ENCODE measurements at regions not wholly inside any gene's neighbourhood (a gene's known extent, or its start where the extent isn't known, plus 50 kb on each side); places are given as distances from the start of the nearest gene placed in this dataset.
"Not testable (repeated sequence)": the region's sequence is repeated elsewhere in the genome, so short reads cannot be mapped to it uniquely, and the experiment has no call there.

DNA sequence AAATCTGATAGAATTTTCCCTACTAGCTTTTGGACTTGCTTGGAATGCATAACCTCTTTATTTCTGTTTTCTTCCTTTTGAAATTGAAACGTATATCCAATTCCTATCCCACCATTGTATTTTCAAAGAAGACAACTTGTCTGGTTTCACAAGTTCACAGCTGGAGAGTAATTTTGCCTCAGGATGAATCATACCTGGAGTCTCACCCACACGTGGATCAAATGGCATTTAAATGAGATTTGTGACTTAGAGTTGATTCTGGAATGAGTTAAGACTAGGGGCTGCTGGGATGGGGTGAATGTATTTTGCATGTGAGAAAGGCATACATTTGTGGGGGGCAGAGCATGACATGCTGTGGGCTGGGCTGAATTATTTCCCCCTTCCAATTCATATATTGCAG lies 516.5 kb upstream of the MGAT4C start:
- DNase-seq (ENCODE audit: low read depth), result peak; percentile 23

DNA sequence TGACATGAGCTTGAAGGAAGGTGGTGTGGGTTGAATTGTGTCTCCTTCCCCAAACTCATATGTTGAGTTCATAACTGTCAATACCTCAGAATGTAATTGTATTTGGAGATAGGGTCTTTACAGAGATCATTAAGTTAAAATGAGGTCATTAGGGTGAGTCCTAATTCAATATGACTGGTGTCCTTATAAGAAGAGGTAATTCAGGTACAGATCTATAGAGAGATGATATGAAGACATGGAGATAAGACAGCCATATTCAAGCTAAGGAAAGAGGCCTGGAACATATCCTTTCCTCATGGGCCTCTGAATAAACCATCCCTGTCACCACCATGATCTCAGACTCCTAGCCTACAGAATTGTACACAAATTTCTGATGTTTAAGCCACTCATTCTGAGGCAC lies 514.7 kb upstream of the MGAT4C start:
- DNase-seq (ENCODE audit: low read depth), result no peak

DNA sequence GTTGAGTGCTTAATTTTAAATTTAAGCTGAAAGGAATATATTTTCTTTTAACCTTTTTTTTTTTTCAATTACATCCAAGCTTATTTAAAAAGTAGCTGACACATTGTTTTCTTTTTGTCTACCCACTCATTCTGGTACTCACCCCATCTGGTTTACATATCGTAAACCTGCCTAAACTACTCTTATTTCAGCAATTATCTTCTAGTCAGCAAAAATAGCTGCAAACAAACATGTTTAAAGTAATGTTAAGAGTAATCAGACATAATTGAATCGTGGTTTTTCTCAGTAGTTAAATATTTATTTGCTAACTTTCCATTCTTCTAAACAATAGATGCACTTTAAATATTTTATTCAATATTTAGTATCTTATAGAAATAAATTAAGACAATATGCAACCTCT lies 492.7 kb upstream of the MGAT4C start:
- no peak for DNase-seq (ENCODE audit: low read depth)

DNA sequence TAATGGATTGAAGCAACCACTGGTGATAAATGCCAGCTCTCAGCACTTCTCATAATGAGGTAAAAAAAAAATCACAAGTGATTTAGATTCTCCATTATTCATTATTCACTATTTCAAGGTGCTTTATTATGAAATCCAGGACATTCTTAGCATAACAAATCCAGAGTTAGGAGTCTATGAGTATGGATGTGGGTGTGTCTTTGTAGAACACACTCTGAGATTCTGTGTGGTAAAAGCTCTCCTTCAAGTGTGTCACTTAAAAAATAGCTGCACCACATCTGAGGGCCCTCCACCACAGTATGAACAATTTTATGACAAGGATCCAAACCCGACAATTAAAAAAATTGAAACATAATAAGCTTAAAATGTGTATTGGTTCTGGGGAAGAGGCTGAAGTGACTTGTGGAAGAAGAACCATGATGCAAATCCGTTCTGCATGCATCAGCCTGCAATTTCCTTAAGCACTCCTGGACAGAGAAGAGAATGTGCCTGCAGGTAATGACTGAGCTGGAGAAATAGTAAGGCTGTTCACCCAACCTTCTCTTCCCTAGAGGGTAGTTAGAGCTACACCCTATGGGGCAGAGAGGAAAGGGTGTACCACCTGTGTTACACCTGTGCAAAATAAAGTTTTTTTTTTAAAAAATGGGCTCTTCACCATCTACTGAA lies 488.5 kb upstream of the MGAT4C start:
- DNase-seq (ENCODE audit: low read depth), result no peak

DNA sequence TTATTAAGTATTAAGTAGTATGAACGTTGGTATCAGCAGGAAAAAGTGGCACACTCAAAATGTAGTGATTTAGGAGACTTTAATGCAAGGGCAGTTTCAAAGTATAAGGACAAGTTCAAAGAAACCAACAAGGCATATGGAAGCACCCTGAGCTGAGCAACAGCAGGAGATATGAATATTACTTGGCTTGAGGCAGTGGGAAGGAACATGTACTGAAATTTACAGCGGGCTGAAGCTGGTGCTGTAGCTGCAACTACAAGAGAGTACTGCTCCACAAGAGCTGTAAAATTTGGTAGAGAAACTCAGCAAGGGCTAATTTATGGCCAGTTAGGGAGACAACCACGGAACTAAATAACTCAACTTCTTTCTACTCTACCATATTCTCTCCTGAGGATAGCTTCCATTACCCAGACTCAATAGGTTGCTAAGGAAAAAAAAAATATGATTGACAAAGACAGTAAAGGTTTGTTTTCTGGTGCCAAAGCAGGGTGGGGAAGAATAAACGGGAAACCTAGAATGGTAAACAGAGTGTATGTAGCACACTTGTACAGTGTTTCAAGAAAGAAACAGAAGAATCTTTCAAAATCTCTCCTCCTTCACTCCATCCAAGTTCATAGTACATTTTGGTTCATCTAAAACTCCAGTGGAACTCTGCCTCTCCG lies 487.8 kb upstream of the MGAT4C start:
- DNase-seq (ENCODE audit: low read depth), result no peak

DNA sequence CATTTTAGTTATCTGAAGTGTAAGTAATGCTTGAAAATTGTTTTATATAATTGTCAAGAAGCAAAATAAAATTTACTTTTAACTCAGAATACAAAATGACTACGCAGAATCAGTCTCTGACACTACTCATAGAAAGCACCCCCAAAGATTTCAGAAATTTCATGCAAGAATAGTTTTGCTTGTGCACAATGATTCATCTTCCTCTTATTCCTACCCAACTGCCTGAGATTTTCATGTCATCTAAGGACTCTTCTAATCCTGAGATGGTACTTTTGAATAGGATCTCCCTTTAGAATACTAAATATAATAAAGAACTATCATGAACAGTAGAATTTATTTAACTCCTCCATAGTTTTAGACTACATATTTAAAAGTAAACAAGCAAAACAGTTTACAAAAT lies 485.3 kb upstream of the MGAT4C start:
- no peak for DNase-seq (ENCODE audit: low read depth)

DNA sequence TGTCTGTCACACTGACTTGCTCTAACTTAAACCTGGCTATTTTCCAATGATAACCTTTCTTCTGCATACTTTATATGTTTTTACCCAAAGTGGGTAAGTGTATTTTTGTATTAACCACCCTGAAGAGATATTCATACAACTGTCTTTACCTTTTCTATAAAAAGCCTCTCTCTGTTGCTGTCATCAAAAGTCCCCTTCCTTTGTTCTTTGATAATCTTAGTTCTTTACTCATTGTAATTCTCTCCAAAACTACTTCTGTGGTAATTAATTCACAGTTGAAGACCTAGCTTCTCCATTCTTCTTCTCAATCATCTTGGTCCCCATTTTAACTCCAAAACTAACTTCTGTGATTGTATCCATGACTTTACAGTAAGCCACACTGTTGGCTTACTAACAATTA lies 479.7 kb upstream of the MGAT4C start:
- no peak for DNase-seq (ENCODE audit: low read depth)

DNA sequence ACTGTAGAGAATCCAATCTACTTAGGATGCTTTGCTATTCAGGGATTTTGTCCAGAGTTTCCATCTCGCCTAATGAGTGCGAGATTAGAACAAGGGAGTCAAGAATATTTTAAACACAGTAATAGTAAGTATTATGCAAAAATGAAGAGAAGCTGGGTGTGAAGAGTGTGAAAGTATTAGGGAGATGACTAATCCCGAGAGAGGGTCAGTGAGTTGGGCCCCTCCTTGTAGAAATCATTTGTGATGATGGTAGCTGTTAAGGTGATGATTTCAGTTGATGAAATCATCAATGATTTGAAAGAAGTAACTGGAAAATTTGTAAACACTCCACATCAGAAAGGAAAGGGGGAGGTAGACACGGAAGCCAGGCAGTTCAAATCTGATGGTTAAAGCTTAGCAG lies 478.9 kb upstream of the MGAT4C start:
- DNase-seq (ENCODE audit: low read depth), result no peak

DNA sequence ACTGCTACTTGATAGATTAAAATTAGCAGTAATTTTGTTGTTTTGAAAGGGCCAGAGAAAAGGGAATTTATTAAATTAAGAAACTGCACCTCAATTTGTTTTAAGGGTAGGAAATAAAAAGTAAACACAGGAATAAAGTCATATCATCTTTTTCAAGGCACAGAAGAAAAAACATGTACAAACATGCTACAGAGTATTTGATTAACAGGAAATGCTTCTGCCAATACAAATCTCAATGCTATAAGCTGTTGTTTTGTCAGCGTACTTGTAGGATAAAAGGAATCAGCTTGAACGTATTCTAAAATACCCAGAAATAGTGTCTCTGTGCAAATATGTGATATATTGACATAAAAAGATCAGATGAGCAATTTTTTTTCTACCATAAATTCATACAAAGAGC lies 474.0 kb upstream of the MGAT4C start:
- DNase-seq (ENCODE audit: low read depth), result no peak

DNA sequence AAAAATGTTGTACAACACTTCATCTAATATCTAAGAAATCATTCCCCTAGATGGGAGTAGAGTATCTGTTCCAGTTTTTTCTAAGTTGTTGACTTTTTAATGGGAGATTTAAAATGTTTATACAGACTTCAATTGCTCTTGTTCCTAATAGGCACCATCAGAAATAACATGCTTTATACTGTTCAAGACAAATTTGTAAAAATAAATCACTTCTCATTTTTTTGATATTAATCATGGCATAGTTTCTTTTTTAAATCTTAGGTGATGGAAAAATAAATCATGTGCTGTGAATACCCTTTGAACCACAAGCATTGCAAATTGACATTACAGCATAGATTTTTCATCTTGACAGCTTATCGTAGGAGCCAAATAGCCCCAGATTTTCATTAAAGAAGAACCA lies 473.5 kb upstream of the MGAT4C start:
- DNase-seq (ENCODE audit: low read depth), result no peak

DNA sequence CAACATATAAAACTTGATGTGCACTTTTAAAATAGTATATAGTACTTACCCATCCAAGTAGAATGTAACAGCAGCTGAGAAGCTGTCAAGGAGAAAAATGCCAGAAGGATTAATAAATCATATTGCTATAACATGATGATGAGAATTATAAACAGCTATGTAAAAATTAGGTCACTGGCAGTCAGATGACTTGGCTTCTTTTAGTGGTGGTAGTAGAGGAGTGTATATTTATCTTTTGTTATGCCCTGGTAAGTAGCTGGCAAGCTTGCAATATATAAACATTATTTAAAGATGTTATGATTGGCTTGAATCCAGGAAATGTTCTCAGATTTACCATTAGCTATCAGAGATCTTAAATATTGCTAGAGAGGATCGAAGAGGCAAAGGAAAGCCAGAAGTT lies 471.0 kb upstream of the MGAT4C start:
- DNase-seq (ENCODE audit: low read depth), result no peak

DNA sequence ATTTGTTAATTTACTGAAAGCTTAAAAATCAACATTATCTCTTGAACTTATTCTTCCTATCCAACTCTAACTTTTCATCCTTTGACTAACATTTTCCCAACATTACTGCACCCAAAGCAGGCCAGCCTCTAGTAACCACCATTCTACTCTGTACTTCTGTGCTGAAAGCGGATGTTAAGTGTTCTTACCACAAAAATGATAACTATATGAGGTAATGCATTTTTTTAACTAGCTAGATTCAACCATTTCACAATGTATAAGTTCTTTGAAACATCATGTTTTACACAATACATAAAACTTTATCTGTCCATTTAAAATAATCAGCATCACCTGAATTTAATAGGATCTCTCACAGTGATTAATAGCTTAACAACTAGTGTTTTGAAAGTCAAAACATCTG lies 468.5 kb upstream of the MGAT4C start:
- peak; percentile 57 for DNase-seq (ENCODE audit: low read depth)

DNA sequence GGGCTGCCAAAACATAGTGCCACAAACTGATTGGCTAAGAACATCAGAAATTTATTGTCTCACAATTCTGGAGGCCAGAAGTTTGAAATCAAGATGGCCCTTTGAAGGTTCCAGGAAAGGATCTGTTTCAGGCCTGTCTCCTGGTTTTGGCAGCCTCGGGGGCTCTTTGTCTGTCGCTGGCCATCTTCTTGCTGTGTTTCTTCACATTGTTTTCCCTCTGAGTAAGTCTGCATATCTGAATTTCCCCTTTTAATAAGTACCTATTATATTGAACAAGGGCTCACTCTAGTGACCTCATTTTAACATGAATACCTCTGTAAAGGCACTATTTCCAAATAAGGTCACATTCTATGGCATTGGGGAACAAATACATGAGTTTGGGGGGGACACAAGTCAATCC lies 467.1 kb upstream of the MGAT4C start:
- DNase-seq (ENCODE audit: low read depth), result no peak

DNA sequence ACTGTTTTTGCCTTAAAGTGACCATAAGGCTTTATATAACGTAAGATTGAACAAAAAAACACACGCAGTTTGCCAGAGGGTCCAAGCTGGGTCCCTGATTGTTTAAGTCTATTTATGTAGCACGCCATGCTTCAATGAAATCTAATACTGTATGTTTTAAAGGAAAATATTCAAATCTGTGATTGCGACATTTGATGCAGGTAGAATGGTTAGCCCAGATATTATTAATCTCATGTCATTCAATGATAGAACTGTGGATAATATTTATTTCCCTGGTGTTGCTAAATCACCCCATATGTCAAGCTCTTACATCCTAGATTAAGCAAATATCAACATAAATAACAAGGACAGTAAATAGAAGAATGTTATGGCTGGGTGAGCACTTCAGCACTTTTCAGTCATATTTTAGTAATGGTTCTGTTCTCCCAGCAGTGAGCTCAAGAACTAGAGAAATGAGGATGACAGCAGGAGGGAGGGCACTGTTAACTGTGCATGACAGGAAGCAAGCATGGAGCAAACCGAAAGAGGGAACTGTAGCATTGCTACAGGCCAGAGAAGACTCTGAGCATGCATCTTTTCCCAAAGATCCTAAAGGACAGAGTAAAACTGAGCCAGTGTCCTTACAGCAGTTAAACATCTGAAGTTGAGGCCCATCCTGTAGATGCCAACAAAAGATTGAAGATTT lies 465.7 kb upstream of the MGAT4C start:
- DNase-seq (ENCODE audit: low read depth), result no peak

DNA sequence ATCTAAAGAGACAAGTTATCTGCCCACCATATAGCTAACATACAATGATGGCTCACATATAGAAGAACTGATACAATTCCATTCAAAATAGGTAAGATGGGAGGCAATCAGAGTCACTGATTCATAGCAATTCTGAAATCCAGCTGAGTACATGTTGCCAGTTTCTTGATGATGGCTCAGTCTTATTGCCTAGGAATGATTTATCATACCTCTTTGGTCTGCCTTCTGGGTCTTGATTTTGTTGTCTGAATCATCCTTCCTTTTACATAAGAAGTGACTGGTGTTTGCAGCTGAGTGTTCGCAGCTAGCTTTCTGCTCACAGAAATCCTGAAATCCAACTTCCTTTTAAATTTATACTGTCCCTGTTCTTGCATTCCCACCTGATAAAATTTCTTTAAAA lies 463.2 kb upstream of the MGAT4C start:
- no peak for DNase-seq (ENCODE audit: low read depth)

DNA sequence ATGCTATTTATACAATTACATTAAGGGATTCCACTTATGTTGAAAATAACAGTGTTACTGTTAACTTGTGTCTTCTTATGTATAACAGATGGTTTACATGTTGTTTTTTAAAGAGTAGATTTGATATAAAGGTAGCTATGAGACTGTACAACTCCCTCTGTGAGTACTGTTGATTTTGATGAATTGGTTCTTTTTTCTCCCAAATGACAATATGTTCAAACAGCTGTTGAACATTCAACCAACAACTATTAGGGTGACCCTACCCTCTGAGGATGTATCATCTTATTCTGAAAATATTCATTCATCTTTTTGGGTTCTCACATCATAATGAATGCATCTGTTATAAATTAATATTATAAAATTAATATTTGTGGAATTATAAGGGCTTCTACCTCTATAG lies 456.9 kb upstream of the MGAT4C start:
- DNase-seq (ENCODE audit: low read depth), result no peak

DNA sequence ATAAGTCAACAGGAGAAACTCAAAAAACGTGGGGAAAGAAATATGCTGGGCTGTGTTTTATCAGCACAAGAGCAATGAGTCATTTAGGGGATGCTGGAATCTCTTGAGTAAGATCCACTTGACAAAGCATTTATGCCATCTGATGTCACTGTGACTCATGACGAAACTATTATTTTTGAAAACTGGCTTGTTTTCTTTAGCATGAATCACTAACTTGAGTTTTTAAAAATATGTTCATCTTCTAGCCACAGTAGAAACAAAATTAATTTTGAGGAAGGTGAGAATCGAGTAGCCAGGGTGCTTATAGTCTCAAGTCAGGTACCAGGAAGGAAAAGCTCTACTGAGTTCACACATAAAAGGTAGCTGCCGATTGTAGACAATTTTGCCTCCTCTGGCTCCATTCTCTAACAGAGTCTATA lies 456.2 kb upstream of the MGAT4C start:
- peak; percentile 99 for DNase-seq (ENCODE audit: low read depth)

DNA sequence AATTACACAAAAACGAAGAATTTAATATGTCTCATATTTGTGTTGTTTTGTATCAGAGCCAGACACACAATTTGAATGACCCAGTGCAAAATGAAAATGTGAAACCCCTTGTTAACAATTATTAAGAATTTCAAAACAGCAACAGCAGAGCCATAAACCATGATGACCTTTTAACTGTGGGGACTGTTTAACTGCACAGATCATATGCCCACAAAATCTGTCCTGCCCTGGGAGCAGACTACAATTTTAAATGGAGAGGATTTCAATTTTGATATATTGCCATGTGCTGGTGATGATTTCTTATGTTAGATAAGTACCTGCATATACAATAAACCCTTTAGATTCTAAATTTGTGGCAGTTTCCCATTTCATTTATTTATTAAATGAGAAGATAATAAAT lies 455.5 kb upstream of the MGAT4C start:
- DNase-seq (ENCODE audit: low read depth), result no peak

DNA sequence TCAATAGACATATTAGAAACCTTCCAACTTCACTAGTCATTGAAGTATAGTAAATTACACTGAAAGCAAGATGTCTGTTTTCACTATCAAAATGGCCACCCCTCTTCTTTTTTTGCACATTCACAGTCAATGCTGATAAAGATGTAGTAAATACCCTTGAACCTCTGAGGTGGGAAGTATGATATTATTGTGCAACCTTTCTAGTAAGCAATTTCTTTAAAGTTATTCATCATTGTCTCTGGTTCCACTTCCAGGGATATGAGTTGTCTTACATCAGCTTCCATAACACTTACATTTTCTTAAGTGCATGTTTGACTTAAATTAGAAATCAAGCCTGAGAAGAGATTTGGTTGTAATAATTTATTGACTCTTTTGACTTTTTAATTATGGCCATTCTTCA lies 453.9 kb upstream of the MGAT4C start:
- no peak for DNase-seq (ENCODE audit: low read depth)

DNA sequence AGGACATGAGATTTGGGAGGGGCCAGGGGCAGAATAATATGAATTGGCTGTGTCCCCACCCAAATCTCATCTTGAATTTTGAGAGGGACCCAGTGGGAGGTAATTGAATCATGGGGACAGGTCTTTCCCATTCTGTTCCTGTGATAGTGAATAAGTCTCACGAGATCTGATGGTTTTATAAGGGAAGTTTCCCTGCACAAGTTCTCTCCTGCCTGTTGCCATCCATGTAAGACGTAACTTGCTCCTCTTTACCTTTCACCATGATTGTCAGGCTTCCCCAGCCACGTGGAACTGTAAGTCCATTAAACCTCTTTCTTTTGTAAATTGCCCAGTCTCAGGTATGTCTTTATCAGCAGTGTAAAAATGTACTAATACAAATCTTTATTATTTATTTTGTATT lies 452.8 kb upstream of the MGAT4C start:
- not testable (repeated sequence) for DNase-seq (ENCODE audit: low read depth)

DNA sequence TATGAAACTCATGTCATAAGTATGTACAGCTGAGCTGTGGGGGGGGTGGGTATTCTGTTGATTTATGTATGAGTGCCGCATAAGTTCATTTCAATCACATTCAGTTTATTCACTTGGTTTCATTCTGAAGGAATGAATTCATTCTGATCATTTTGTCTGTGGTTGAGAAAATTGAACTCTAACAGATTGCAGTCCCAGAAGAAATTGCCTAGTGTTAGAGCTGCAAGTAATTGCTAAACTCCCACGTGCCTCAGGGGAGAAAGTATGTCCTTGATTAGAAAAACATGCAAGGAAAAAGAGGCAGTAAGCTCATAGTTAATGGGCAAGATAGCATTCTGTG lies 442.4 kb upstream of the MGAT4C start:
- peak; percentile 42 for DNase-seq (ENCODE audit: low read depth)

DNA sequence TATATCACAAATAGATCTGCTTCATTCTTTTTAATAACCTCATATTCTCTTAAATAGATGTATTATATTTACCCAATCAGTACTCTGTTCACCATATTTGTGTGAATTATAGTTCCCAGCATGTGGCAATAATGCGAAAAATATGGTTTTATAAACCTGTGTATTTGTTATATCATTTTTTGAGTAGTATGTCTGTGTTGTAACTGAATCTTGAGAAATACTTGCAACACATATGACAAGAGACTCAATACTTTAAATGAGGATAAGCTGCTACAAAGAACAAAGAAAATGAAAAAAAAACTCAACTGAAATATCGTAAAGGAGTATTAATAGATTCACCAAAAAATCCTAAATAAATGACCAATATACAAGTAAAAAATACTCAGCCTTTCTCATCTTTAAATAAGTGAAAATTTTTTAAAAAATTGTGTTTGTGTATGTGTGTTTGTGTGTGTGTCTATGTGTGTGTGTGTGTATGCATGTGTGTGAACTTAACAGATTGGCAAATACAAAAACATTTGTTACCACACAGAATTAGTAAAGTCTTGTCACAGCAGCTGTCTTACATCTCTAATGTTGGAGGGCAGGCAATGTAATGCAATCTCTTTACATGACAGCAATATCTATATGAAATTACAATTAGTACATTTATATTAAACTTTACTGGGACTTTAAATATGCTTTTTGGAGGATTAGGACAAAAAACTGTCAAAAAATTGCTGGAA lies 441.9 kb upstream of the MGAT4C start:
- DNase-seq (ENCODE audit: low read depth), result no peak

All from non-pigmented ciliary epithelial cell (primary cell).